Vagina (tissue), 2 donors: ENCODE measurements at regions not wholly inside any gene's neighbourhood (a gene's known extent, or its start where the extent isn't known, plus 50 kb on each side); places are given as distances from the start of the nearest gene placed in this dataset.
A peak's percentile ranks its signal among the peaks of the same experiment; 100 is the strongest.

Source experiments
- DNase-seq, 2 donors: peaks; one replicate each; pipeline ENCODE4 v3.0.0-alpha.2; 2017; ENCODE audit errors: extremely low spot score in 2 of 2
- H3K27ac ChIP-seq: fragments of 200-600 bp; sonication (generic); one replicate; pipeline ENCODE4 v1.5.1; 2019
- H3K27me3 ChIP-seq: fragments of 200-600 bp; sonication (generic); one replicate; pipeline ENCODE4 v1.5.1; 2019
- H3K36me3 ChIP-seq, 2 donors: fragments of 200-600 bp; sonication (generic); one replicate each; pipeline ENCODE4 v1.5.1; 2017 to 2019
- H3K4me1 ChIP-seq: fragments of 200-600 bp; sonication (generic); one replicate; pipeline ENCODE4 v1.5.1; 2019
- H3K4me3 ChIP-seq, 2 donors: fragments of 200-600 bp; sonication (generic); 1 replicate in 1 of 2; 2 replicates in 1 of 2; pipeline ENCODE4 v1.5.1; 2016 to 2019
- H3K9me3 ChIP-seq: fragments of 200-600 bp; sonication (generic); one replicate; pipeline ENCODE4 v1.5.1; 2019
- CTCF ChIP-seq, 3 experiments: fragments of 450-650 bp in 2 of 3; fragments of 200-600 bp in 1 of 3; sonication (generic) in 1 of 3; IDR thresholded peaks; one replicate each; pipeline ENCODE4 v1.5.1; 2017 to 2019; ENCODE audit warnings: antibody characterized with exemption in 3 of 3, mild to moderate bottlenecking in 2 of 3, moderate library complexity in 2 of 3
- POLR2A ChIP-seq, 2 donors: fragments of 450-650 bp; IDR thresholded peaks; one replicate each; pipeline ENCODE4 v1.6.1; 2017; ENCODE audit warnings: antibody characterized with exemption in 2 of 2, mild to moderate bottlenecking in 2 of 2, moderate library complexity in 2 of 2
- POLR2AphosphoS5 ChIP-seq, 2 donors: sonication (generic); formaldehyde crosslinking; IDR thresholded peaks; one replicate each; pipeline ENCODE4 v1.9.0; 2017; ENCODE audit warnings: antibody characterized with exemption in 2 of 2, mild to moderate bottlenecking in 2 of 2, low read depth in 1 of 2; ENCODE audit not compliant: insufficient read depth in 1 of 2
- intact Hi-C: fragments of 100-400 bp; cut with DNase I; formaldehyde crosslinking; loops from one replicate; pipeline ENCODE4 v1.15.1; 2023

DNA sequence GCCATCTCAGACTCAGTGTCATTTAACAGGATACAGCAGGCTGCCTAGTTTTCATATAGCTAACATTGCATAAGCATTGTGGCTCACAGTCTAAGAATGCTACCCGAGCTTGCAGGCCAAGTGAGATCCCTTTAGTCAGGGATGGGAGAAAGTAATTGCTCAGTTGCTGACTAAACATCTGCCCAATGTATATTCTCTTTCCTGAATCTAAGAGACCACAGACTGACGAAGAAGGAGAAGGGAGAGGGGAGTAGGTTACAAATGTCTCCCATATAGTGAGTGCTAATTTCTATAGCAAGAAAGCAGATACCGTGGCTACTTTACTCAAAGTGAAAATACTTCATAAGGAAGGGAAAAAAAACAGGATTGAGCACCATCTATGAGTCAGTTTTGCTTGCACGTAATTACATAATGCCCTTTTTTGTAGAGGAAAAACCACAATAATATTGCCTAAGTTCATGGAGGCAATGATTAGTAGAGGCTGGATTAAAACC, 453.9 kb downstream of the COG6 start:
- TF ChIP-seq POLR2AphosphoS5 (IDR thresholded peaks at IDR 0.05; ENCODE audit: insufficient read depth in 1 of 2, low read depth in 1 of 2) (peak; percentile 23 to 74), POLR2A (IDR thresholded peaks at IDR 0.05) (no peak), CTCF (IDR thresholded peaks at IDR 0.05) (no peak)
- intact Hi-C loops = no loop called here
- no peak overlapping the region for H3K4me3 ChIP-seq
- no peaks in the 10 kb centered on the region for H3K36me3 ChIP-seq
- H3K4me1 ChIP-seq = peaks cover 5% of the 10 kb centered on the region
- DNase-seq = no peak
- H3K9me3 ChIP-seq = no peaks in the 10 kb centered on the region
- H3K27ac ChIP-seq = peak overlapping the region; percentile 46
- no peaks in the 10 kb centered on the region for H3K27me3 ChIP-seq

DNA sequence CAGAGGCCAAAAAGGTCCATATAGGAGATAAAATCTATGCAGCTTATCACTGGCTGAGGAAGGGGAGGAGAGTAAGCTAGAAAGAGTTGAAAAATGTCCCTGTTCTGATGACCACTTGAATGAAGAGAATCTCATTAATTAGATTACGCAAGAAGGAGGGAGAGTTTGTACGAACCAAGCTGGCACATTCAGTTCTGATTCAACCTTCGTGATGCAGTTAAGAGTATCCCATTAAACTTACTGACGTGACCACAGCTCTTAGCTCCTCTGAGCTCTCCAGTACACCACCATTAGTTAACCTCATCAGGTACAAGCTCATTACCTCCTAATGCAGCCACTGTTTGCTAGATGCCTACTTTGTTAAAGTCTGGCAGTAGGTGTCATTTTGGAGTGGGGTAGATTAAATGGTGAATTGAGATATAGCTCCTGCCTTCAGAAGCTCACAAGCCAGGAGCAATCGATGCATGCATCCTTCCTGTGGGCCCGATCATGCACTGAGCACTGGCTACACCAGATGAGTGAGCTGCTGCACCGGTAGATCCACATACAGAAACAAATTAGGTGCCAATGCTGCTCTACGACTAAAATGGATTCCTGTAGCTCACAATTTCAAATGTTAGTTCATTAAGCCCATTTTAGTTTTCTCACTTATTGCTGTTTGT, 458.3 kb downstream of the COG6 start:
- TF ChIP-seq POLR2AphosphoS5 (IDR thresholded peaks at IDR 0.05; ENCODE audit: insufficient read depth in 1 of 2, low read depth in 1 of 2) = peak; percentile 62 to 64
- TF ChIP-seq POLR2A (IDR thresholded peaks at IDR 0.05) = no peak
- no peak for TF ChIP-seq CTCF (IDR thresholded peaks at IDR 0.05)

DNA sequence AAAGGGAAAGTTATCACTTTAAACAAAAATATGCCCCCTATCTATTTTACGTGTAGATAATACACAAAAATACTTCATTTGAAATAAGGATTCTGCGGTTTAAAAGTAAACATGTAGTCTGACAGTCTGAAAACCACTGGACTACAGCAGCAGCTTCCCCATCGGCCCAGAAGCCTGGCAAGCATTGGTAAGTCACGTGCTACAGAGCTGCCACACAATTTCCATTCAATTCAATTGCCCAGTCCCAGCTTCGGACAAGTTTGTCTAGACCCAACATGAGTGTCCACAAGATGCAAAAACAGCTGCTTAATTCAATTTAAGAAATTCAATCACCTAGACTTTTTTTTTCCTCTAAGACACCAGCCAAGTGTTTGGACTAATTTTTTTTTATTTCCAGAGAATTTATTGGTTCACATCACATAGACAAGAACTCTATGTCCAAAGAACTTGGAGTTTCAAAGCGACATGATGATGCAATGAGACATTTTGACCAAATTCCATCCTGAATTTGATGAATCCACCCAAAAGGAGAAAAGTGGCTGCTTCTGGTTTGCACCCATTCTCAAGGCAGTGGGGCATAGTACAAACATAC, 458.9 kb downstream of the COG6 start:
- peak overlapping the region; percentile 42 for H3K27ac ChIP-seq

More for the DNA sequence above, 458.3 kb downstream of the COG6 start:
- intact Hi-C loops = no loop called here
- no peaks in the 10 kb centered on the region for H3K9me3 ChIP-seq
- H3K4me1 ChIP-seq = peaks cover 26% of the 10 kb centered on the region
- H3K27me3 ChIP-seq = no peaks in the 10 kb centered on the region
- no peaks in the 10 kb centered on the region for H3K36me3 ChIP-seq
- no peak for DNase-seq
- peak overlapping the region; percentile 42 for H3K27ac ChIP-seq
- H3K4me3 ChIP-seq = no peak overlapping the region

DNA sequence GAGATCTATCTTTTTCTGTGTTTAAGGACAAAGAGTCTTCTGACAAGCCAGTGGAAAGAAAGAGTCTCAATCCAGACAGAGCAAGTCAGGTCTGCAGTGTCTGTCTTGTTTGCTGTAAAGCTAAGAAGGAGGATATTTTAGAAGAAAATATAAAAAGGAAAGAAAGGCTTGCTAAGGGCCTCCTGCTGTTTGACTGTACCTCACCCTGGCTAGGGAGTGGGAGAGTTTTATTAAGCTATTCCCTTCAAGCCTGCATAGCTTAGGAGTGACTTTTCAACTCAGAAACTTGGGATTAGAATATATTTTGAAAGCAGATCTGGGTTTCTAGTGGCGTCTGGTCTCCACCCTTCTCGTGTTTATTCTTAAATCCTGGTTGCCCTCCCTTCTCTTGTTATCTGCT, 460.0 kb downstream of the COG6 start:
- Histone ChIP-seq H3K36me3 (no peaks in the 10 kb centered on the region), H3K4me1 (peaks cover 30% of the 10 kb centered on the region), H3K9me3 (no peaks in the 10 kb centered on the region), H3K4me3 (no peak overlapping the region), H3K27me3 (no peaks in the 10 kb centered on the region), H3K27ac (peak overlapping the region; percentile 42)
- DNase-seq = no peak
- TF ChIP-seq POLR2AphosphoS5 (IDR thresholded peaks at IDR 0.05; ENCODE audit: insufficient read depth in 1 of 2, low read depth in 1 of 2) = no peak
- TF ChIP-seq POLR2A (IDR thresholded peaks at IDR 0.05) = no peak
- no peak for TF ChIP-seq CTCF (IDR thresholded peaks at IDR 0.05)
- intact Hi-C loops = no loop called here

More for the DNA sequence above, 458.9 kb downstream of the COG6 start:
- TF ChIP-seq POLR2A (IDR thresholded peaks at IDR 0.05) (no peak), POLR2AphosphoS5 (IDR thresholded peaks at IDR 0.05; ENCODE audit: insufficient read depth in 1 of 2, low read depth in 1 of 2) (no peak), CTCF (IDR thresholded peaks at IDR 0.05) (no peak)
- H3K4me3 ChIP-seq = no peak overlapping the region
- DNase-seq = no peak
- no peaks in the 10 kb centered on the region for H3K9me3 ChIP-seq
- intact Hi-C loops = no loop called here
- H3K4me1 ChIP-seq = peaks cover 26% of the 10 kb centered on the region
- H3K27me3 ChIP-seq = no peaks in the 10 kb centered on the region
- H3K36me3 ChIP-seq = no peaks in the 10 kb centered on the region

GRCh38 chr13:40116008-40116407, 460.5 kb downstream of the COG6 start:
- Histone ChIP-seq H3K4me3 (no peak overlapping the region), H3K4me1 (peaks cover 36% of the 10 kb centered on the region), H3K27me3 (no peaks in the 10 kb centered on the region), H3K27ac (peak overlapping the region; percentile 42), H3K9me3 (no peaks in the 10 kb centered on the region), H3K36me3 (no peaks in the 10 kb centered on the region)
- intact Hi-C loops = no loop called here
- no peak for TF ChIP-seq CTCF (IDR thresholded peaks at IDR 0.05)
- no peak for TF ChIP-seq POLR2A (IDR thresholded peaks at IDR 0.05)
- peak in 1 of 2 donors; percentile 67 for TF ChIP-seq POLR2AphosphoS5 (IDR thresholded peaks at IDR 0.05; ENCODE audit: insufficient read depth in 1 of 2, low read depth in 1 of 2)
- DNase-seq = no peak
